Endothelial cell of umbilical vein (primary cell): ENCODE measurements at regions not wholly inside any gene's neighbourhood (a gene's known extent, or its start where the extent isn't known, plus 50 kb on each side); places are given as distances from the start of the nearest gene placed in this dataset.

Experiments used
- BruUV-seq: library from RNA; stranded (reverse); fragments of 400-500 nt; replicated peaks from 2 replicates; lab custom pipeline; 2021; lab: Mats Ljungman, UMichigan
- CTCF ChIA-PET: fragments of 300-600, 350-600 bp; sonication (Branson Sonifier 250); formaldehyde crosslinking; loops from one replicate; lab custom pipeline; 2021; ENCODE audit warnings: antibody characterized with exemption, inconsistent platforms; lab: Charles Lee
- POLR2A ChIA-PET: fragments of 300-600, 350-600 bp; sonication (Branson Sonifier 250); formaldehyde crosslinking; loops from one replicate; lab custom pipeline; 2021; ENCODE audit warnings: antibody characterized with exemption, inconsistent platforms; lab: Charles Lee
- DNase-seq: peaks from one replicate; pipeline ENCODE4 v3.0.0-alpha.2; 2011; ENCODE audit warnings: low read depth, low spot score
- FAIRE-seq: peaks from 2 replicates; lab custom pipeline; 2011; peaks lifted over from hg19 to GRCh38; lab: Jason Lieb, UNC
- H2AFZ ChIP-seq: 2 replicates; pipeline ENCODE4 v1.6.0; 2012; ENCODE audit warnings: low read depth, low read length, control low read depth, inconsistent platforms
- H3K27ac ChIP-seq: 2 replicates; pipeline ENCODE4 v1.5.1; 2011; ENCODE audit warnings: low read depth, mild to moderate bottlenecking, control low read depth, low read length, moderate library complexity; ENCODE audit not compliant: insufficient read depth
- H3K27me3 ChIP-seq, 2 experiments: 2 replicates each; pipeline versions ENCODE4 v1.6.0 to v1.6.1; 2011; ENCODE audit warnings: low read length in 2 of 2, mixed read lengths in 1 of 2; ENCODE audit not compliant: control insufficient read depth in 2 of 2, insufficient read depth in 2 of 2
- H3K36me3 ChIP-seq, 2 experiments: 2 replicates in 1 of 2; 3 replicates in 1 of 2; pipeline ENCODE4 v1.5.1; 2011; ENCODE audit warnings: low read length in 2 of 2, mild to moderate bottlenecking in 1 of 2, moderate library complexity in 1 of 2; ENCODE audit not compliant: control insufficient read depth in 2 of 2, insufficient read depth in 2 of 2; ENCODE audit errors: extremely low read depth in 1 of 2
- H3K4me1 ChIP-seq: 3 replicates; pipeline ENCODE4 v1.5.1; 2011; ENCODE audit warnings: mild to moderate bottlenecking, low read length; ENCODE audit not compliant: control insufficient read depth, insufficient read depth; ENCODE audit errors: extremely low read depth
- H3K4me2 ChIP-seq: 2 replicates; pipeline ENCODE4 v1.6.1; 2011; ENCODE audit warnings: low read length, control low read depth, mixed read lengths; ENCODE audit not compliant: insufficient read depth
- H3K4me3 ChIP-seq, 3 experiments: fragments of 200-600 bp in 1 of 3; sonication (generic), shearing (Covaris generic) in 1 of 3; replicated peaks in 1 of 3; 2 replicates each; pipeline ENCODE4 v1.5.1; 2011 to 2016; ENCODE audit warnings: control low read depth in 3 of 3, low read length in 3 of 3, mild to moderate bottlenecking in 2 of 3, inconsistent platforms in 1 of 3, low read depth in 1 of 3, moderate library complexity in 1 of 3; ENCODE audit not compliant: insufficient read depth in 1 of 3
- H3K79me2 ChIP-seq: 2 replicates; pipeline ENCODE4 v1.6.0; 2012; ENCODE audit warnings: low read length, inconsistent platforms; ENCODE audit not compliant: control insufficient read depth, insufficient read depth
- H3K9ac ChIP-seq: replicated peaks from 2 replicates; pipeline ENCODE3; 2011; ENCODE audit warnings: low read length, control low read depth; ENCODE audit not compliant: insufficient read depth; ENCODE audit errors: extremely low read depth
- H3K9me1 ChIP-seq: replicated peaks from 3 replicates; pipeline ENCODE4 v1.6.0; 2011; ENCODE audit warnings: mild to moderate bottlenecking, low read length; ENCODE audit not compliant: control insufficient read depth, insufficient read depth; ENCODE audit errors: extremely low read depth
- H3K9me3 ChIP-seq: replicated peaks from 2 replicates; pipeline ENCODE4 v1.5.1; 2012; ENCODE audit warnings: low read length, inconsistent platforms; ENCODE audit not compliant: control insufficient read depth, insufficient read depth
- H4K20me1 ChIP-seq: replicated peaks from 2 replicates; pipeline ENCODE3; 2011; ENCODE audit warnings: mild to moderate bottlenecking, low read length; ENCODE audit not compliant: control insufficient read depth, insufficient read depth; ENCODE audit errors: extremely low read depth
- CTCF ChIP-seq, 2 donors: IDR thresholded peaks; 1 replicate in 1 of 2; 2 replicates in 1 of 2; pipeline ENCODE4 v1.5.1; 2011; ENCODE audit warnings: low read length in 2 of 2, mild to moderate bottlenecking in 2 of 2, moderate library complexity in 2 of 2, control low read depth in 1 of 2, inconsistent platforms in 1 of 2, low read depth in 1 of 2; ENCODE audit not compliant: insufficient read depth in 1 of 2; ENCODE audit errors: extremely low read depth in 1 of 2
- EZH2 ChIP-seq: IDR thresholded peaks from 2 replicates; pipeline ENCODE4 v1.6.1; 2012; ENCODE audit warnings: borderline replicate concordance, low read depth, mild to moderate bottlenecking, moderate library complexity, low read length, inconsistent platforms; ENCODE audit not compliant: severe bottlenecking
- FOS ChIP-seq: IDR thresholded peaks from 2 replicates; pipeline ENCODE4 v1.6.1; 2011; ENCODE audit warnings: mild to moderate bottlenecking, low read length, moderate library complexity, borderline replicate concordance; ENCODE audit not compliant: insufficient read depth
- GATA2 ChIP-seq: IDR thresholded peaks from 2 replicates; pipeline ENCODE4 v1.7.0; 2011; ENCODE audit warnings: low read depth, mild to moderate bottlenecking, moderate library complexity, mixed read lengths, low read length; ENCODE audit not compliant: insufficient read length, insufficient read depth
- JUN ChIP-seq: IDR thresholded peaks from 2 replicates; pipeline ENCODE4 v1.6.1; 2011; ENCODE audit warnings: borderline replicate concordance, low read depth; ENCODE audit not compliant: insufficient read length, insufficient read depth
- MAX ChIP-seq: IDR thresholded peaks from 2 replicates; pipeline ENCODE4 v1.6.1; 2011; ENCODE audit not compliant: insufficient read depth, insufficient read length
- MYC ChIP-seq: IDR thresholded peaks from one replicate; pipeline ENCODE4 v1.6.1; 2011; ENCODE audit warnings: mild to moderate bottlenecking, low read depth, low read length
- POLR2A ChIP-seq: IDR thresholded peaks from 2 replicates; pipeline ENCODE4 v1.6.1; 2012; ENCODE audit warnings: low read depth, mild to moderate bottlenecking, control low read depth, low read length
- POLR2AphosphoS5 ChIP-seq: IDR thresholded peaks from 2 replicates; pipeline ENCODE4 v1.6.1; 2012; ENCODE audit warnings: low read depth, mild to moderate bottlenecking, control low read depth, low read length, moderate library complexity; ENCODE audit not compliant: insufficient read depth
- dilution Hi-C: fragments of 300-500 bp; cut with MboI; formaldehyde crosslinking; loops from one replicate; pipeline ENCODE4 v1.15.0; 2019; ENCODE audit warnings: low sequenced_read_pairs; ENCODE audit not compliant: extremely low pct_ligation_motif_present
- intact Hi-C: fragments of 100-400 bp; cut with micrococcal nuclease; formaldehyde crosslinking; loops from one replicate; pipeline ENCODE4 v1.10.0; 2022

DNA sequence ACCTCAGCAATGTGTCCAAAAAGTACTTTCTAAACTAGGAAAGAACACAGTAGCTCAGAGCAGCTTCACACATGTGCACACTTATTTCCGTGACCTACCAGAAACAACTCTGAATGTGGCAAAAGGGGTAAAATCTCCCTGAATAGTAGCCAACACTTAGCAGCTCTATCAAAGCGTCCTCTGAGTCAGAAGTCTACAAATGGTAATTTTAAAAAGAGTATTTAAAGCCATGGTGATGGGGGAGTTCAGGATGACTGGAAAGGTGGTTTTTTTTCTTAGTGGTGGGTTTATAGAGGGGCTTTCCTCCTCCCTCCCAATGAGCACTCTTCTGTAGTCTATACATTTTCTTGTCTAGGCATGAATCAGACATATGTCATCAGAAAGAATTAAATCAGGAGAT is 223.8 kb upstream of the PRICKLE2 start:
- H3K27ac ChIP-seq, result no peak overlapping the region
- H3K4me3 ChIP-seq, result no peak overlapping the region
- FAIRE-seq, result no peak
- no peaks in the 10 kb centered on the region for H3K9me1 ChIP-seq
- POLR2A ChIA-PET, result no interaction called here
- TF ChIP-seq EZH2 (no peak), POLR2AphosphoS5 (no peak), MYC (no peak), GATA2 (no peak), POLR2A (no peak), CTCF (IDR thresholded peaks at IDR 0.05; ENCODE audit: extremely low read depth in 1 of 2, insufficient read depth in 1 of 2, low read depth in 1 of 2, low read length in 2 of 2) (no peak), MAX (no peak), JUN (no peak), FOS (no peak)
- H3K4me1 ChIP-seq, result no peaks in the 10 kb centered on the region
- peaks cover 44 to 52% of the 10 kb centered on the region in 2 experiments for H3K27me3 ChIP-seq
- H4K20me1 ChIP-seq, result no peaks in the 10 kb centered on the region
- CTCF ChIA-PET, result interaction anchor here (0.7 kb wide), 1 partner anchor 14 kb away, joined by 3 read pairs; no protein-coding TSS in a partner anchor
- no peaks in the 10 kb centered on the region for H3K36me3 ChIP-seq
- no peak for DNase-seq
- intact Hi-C loops, result no loop called here
- H3K9me3 ChIP-seq, result no peaks in the 10 kb centered on the region
- no peak overlapping the region for H3K4me2 ChIP-seq
- BruUV-seq, result no TSS peak
- H2AFZ ChIP-seq, result no peak overlapping the region
- no peaks in the 10 kb centered on the region for H3K79me2 ChIP-seq
- H3K9ac ChIP-seq, result no peak overlapping the region
- dilution Hi-C loops, result no loop called here
